C4-2B (cell line): ENCODE measurements at regions not wholly inside any gene's neighbourhood (a gene's known extent, or its start where the extent isn't known, plus 50 kb on each side); places are given as distances from the start of the nearest gene placed in this dataset.

Source experiments
- H3K27ac ChIP-seq: fragments of 450-650 bp; 2 replicates; pipeline ENCODE4 v1.5.1; 2017
- CTCF ChIP-seq: fragments of 450-650 bp; conservative IDR thresholded peaks from 2 replicates; pipeline ENCODE4 v1.5.1; 2017; ENCODE audit warnings: mild to moderate bottlenecking
- ZFX ChIP-seq: fragments of 450-650 bp; IDR thresholded peaks from 2 replicates; pipeline ENCODE4 v1.6.1; 2017

- H3K27ac ChIP-seq, result no peak overlapping the region
- TF ChIP-seq CTCF, result no peak
- TF ChIP-seq ZFX, result no peak
Measured at GRCh38 chr6:90913266-90913960, 326.5 kb upstream of the MAP3K7 start.

GRCh38 chr6:90911642-90912041 is 324.8 kb upstream of the MAP3K7 start:
- no peak for TF ChIP-seq ZFX
- no peak overlapping the region for H3K27ac ChIP-seq

GRCh38 chr6:90910893-90911292 is 324.0 kb upstream of the MAP3K7 start:
- TF ChIP-seq ZFX (no peak), CTCF (no peak)
- H3K27ac ChIP-seq, result no peak overlapping the region

- TF ChIP-seq CTCF, result no peak
- no peak for TF ChIP-seq ZFX
- no peak overlapping the region for H3K27ac ChIP-seq
Measured at GRCh38 chr6:90907931-90908655, 321.2 kb upstream of the MAP3K7 start.

GRCh38 chr6:90905351-90905750 is 318.5 kb upstream of the MAP3K7 start:
- H3K27ac ChIP-seq, result no peak overlapping the region
- TF ChIP-seq ZFX, result no peak
- TF ChIP-seq CTCF, result no peak

- TF ChIP-seq ZFX (no peak), CTCF (no peak)
- no peak overlapping the region for H3K27ac ChIP-seq
Measured at GRCh38 chr6:90900034-90900433, 313.2 kb upstream of the MAP3K7 start.

GRCh38 chr6:90898763-90899162 is 311.9 kb upstream of the MAP3K7 start:
- TF ChIP-seq CTCF (no peak), ZFX (no peak)
- no peak overlapping the region for H3K27ac ChIP-seq
